H1 (cell line): ENCODE measurements at regions not wholly inside any gene's neighbourhood (a gene's known extent, or its start where the extent isn't known, plus 50 kb on each side); places are given as distances from the start of the nearest gene placed in this dataset.

Source experiments
- CTCF ChIA-PET: fragments of 300-600 bp; sonication (Branson Sonifier 250); formaldehyde crosslinking; loops from one replicate; lab custom pipeline; 2021; ENCODE audit not compliant: partially characterized antibody; lab: Charles Lee
- POLR2A ChIA-PET: fragments of 300-600 bp; sonication (Branson Sonifier 250); formaldehyde crosslinking; loops from one replicate; lab custom pipeline; 2021; ENCODE audit warnings: inconsistent platforms; ENCODE audit not compliant: partially characterized antibody; lab: Charles Lee
- DNase-seq, 2 experiments: peaks; one replicate each; pipeline versions ENCODE4 v3.0.0 to v3.0.0-alpha.2; 2010 to 2022; ENCODE audit warnings: low spot score in 2 of 2, low read depth in 1 of 2, mixed read lengths in 1 of 2
- FAIRE-seq: peaks from 2 replicates; lab custom pipeline; 2011; peaks lifted over from hg19 to GRCh38; lab: Jason Lieb, UNC
- H2AFZ ChIP-seq: 2 replicates; pipeline ENCODE4 v1.8.1; 2012; ENCODE audit warnings: low read length, inconsistent platforms
- H2AK5ac ChIP-seq: 2 replicates; pipeline ENCODE4 v1.6.1; 2013; ENCODE audit warnings: low read depth, low read length
- H2BK120ac ChIP-seq: replicated peaks from 2 replicates; pipeline ENCODE3; 2013; ENCODE audit warnings: low read depth, low read length, inconsistent platforms
- H2BK12ac ChIP-seq: 2 replicates; pipeline ENCODE4 v1.6.1; 2013; ENCODE audit warnings: low read depth, low read length
- H2BK15ac ChIP-seq: 2 replicates; pipeline ENCODE4 v1.6.1; 2013; ENCODE audit warnings: low read length
- H2BK20ac ChIP-seq: 2 replicates; pipeline ENCODE4 v1.6.1; 2013; ENCODE audit warnings: low read length
- H2BK5ac ChIP-seq: 2 replicates; pipeline ENCODE4 v1.6.1; 2013; ENCODE audit warnings: low read depth, low read length
- H3K14ac ChIP-seq: 2 replicates; pipeline ENCODE4 v1.6.1; 2013; ENCODE audit warnings: inconsistent platforms; ENCODE audit not compliant: insufficient read length
- H3K18ac ChIP-seq: 2 replicates; pipeline ENCODE4 v1.6.1; 2013; ENCODE audit warnings: low read length; ENCODE audit errors: extremely low read depth
- H3K23ac ChIP-seq: 2 replicates; pipeline ENCODE4 v1.6.1; 2013; ENCODE audit warnings: inconsistent platforms; ENCODE audit not compliant: insufficient read length
- H3K23me2 ChIP-seq: 2 replicates; pipeline ENCODE4 v1.6.1; 2013; ENCODE audit warnings: low read depth, low read length
- H3K27ac ChIP-seq: 2 replicates; pipeline ENCODE4 v1.6.1; 2011; ENCODE audit warnings: low read depth, low read length, inconsistent platforms
- H3K27me3 ChIP-seq, 4 experiments: replicated peaks in 1 of 4; 1 replicate in 1 of 4; 2 replicates in 3 of 4; pipeline versions ENCODE4 v1.6.1 to v1.8.1; 2011 to 2013; ENCODE audit warnings: low read length in 3 of 4, mild to moderate bottlenecking in 3 of 4, inconsistent platforms in 2 of 4, mixed read lengths in 2 of 4, moderate library complexity in 1 of 4; ENCODE audit not compliant: control insufficient read depth in 3 of 4, insufficient read depth in 3 of 4; ENCODE audit errors: extremely low read depth in 1 of 4
- H3K36me3 ChIP-seq, 4 experiments: 2 replicates each; pipeline versions ENCODE4 v1.6.1 to v1.8.1; 2011 to 2013; ENCODE audit warnings: mild to moderate bottlenecking in 4 of 4, low read length in 3 of 4, moderate library complexity in 2 of 4, control low read depth in 1 of 4, inconsistent platforms in 1 of 4; ENCODE audit not compliant: insufficient read depth in 4 of 4, control insufficient read depth in 2 of 4
- H3K4ac ChIP-seq: replicated peaks from 2 replicates; pipeline ENCODE3; 2013; ENCODE audit warnings: low read length, low read depth, mixed read lengths, inconsistent platforms; ENCODE audit not compliant: insufficient read length
- H3K4me1 ChIP-seq, 4 experiments: replicated peaks in 1 of 4; 1 replicate in 1 of 4; 2 replicates in 3 of 4; pipeline versions ENCODE4 v1.6.1 to v1.8.1; 2011 to 2013; ENCODE audit warnings: low read length in 3 of 4, inconsistent platforms in 2 of 4, mixed read lengths in 1 of 4; ENCODE audit not compliant: insufficient read depth in 4 of 4, control insufficient read depth in 3 of 4
- H3K4me2 ChIP-seq, 2 experiments: 2 replicates each; pipeline versions ENCODE4 v1.6.1 to v1.8.1; 2011 to 2013; ENCODE audit warnings: low read depth in 2 of 2, low read length in 2 of 2, control low read depth in 1 of 2, inconsistent platforms in 1 of 2, mild to moderate bottlenecking in 1 of 2; ENCODE audit not compliant: insufficient read depth in 1 of 2
- H3K4me3 ChIP-seq, 4 experiments: fragments of 200-600, 300-600 bp in 1 of 4; sonication (generic), shearing (Covaris generic), sonication (Bioruptor Twin) in 1 of 4; 2 replicates each; pipeline versions ENCODE4 v1.5.1 to v1.8.1; 2011 to 2016; ENCODE audit warnings: low read length in 4 of 4, low read depth in 3 of 4, control low read depth in 2 of 4, inconsistent platforms in 2 of 4, mild to moderate bottlenecking in 2 of 4, mixed read lengths in 1 of 4, moderate library complexity in 1 of 4; ENCODE audit not compliant: insufficient read depth in 2 of 4; ENCODE audit errors: extremely low read depth in 1 of 4
- H3K56ac ChIP-seq: replicated peaks from 2 replicates; pipeline ENCODE3; 2013; ENCODE audit warnings: low read depth, mild to moderate bottlenecking, mixed read lengths, low read length, inconsistent platforms; ENCODE audit not compliant: insufficient read length
- H3K79me1 ChIP-seq: 2 replicates; pipeline ENCODE4 v1.6.1; 2013; ENCODE audit warnings: low read depth, low read length, control low read depth
- H3K79me2 ChIP-seq, 2 experiments: 2 replicates each; pipeline versions ENCODE4 v1.6.1 to v1.8.1; 2012 to 2013; ENCODE audit warnings: low read length in 2 of 2, mild to moderate bottlenecking in 2 of 2, inconsistent platforms in 1 of 2; ENCODE audit not compliant: insufficient read depth in 2 of 2, control insufficient read depth in 1 of 2
- H3K9ac ChIP-seq, 4 experiments: replicated peaks in 1 of 4; 1 replicate in 1 of 4; 2 replicates in 3 of 4; pipeline versions ENCODE4 v1.6.1 to v1.8.1; 2011 to 2013; ENCODE audit warnings: low read depth in 3 of 4, low read length in 3 of 4, control low read depth in 2 of 4, mild to moderate bottlenecking in 2 of 4, moderate library complexity in 2 of 4, inconsistent platforms in 1 of 4; ENCODE audit errors: extremely low read depth in 1 of 4
- H3K9me3 ChIP-seq, 2 experiments: 2 replicates each; pipeline versions ENCODE4 v1.6.1 to v1.8.1; 2012 to 2013; ENCODE audit warnings: mild to moderate bottlenecking in 2 of 2, moderate library complexity in 2 of 2, control low read depth in 1 of 2, inconsistent platforms in 1 of 2, low read depth in 1 of 2, low read length in 1 of 2, mixed read lengths in 1 of 2; ENCODE audit not compliant: insufficient read depth in 2 of 2
- H4K20me1 ChIP-seq, 2 experiments: replicated peaks in 1 of 2; 2 replicates each; pipeline versions ENCODE3 to v1.8.1; 2011 to 2013; ENCODE audit warnings: inconsistent platforms in 2 of 2, low read length in 2 of 2, mild to moderate bottlenecking in 1 of 2; ENCODE audit not compliant: insufficient read depth in 2 of 2, control insufficient read depth in 1 of 2
- H4K5ac ChIP-seq: 2 replicates; pipeline ENCODE4 v1.6.1; 2013; ENCODE audit warnings: low read length, low read depth, mixed read lengths, inconsistent platforms; ENCODE audit not compliant: insufficient read length
- H4K8ac ChIP-seq: 2 replicates; pipeline ENCODE4 v1.8.0; 2013; ENCODE audit warnings: mild to moderate bottlenecking, moderate library complexity, low read length, inconsistent platforms; ENCODE audit not compliant: insufficient read depth; ENCODE audit errors: extremely low read depth
- H4K91ac ChIP-seq: replicated peaks from 2 replicates; pipeline ENCODE3; 2013; ENCODE audit warnings: low read length, mixed read lengths, inconsistent platforms; ENCODE audit not compliant: insufficient read length
- MAFK ChIP-seq: IDR thresholded peaks from 2 replicates; pipeline ENCODE4 v1.6.1; 2012; ENCODE audit warnings: low read depth, mild to moderate bottlenecking, improper control_type of control experiment, low read length
- WGBS, 2 experiments: shearing (Covaris generic) in 1 of 2; methylation state at CpG; one replicate each; pipeline versions ENCODE4 v1.1.6 to v1.1.7; 2013 to 2015; ENCODE audit warnings: low lambda C conversion rate in 2 of 2, mixed read lengths in 2 of 2, inconsistent platforms in 1 of 2, low coverage in 1 of 2, missing lambda C conversion rate in 1 of 2; ENCODE audit not compliant: insufficient replicate concordance in 2 of 2, insufficient coverage in 1 of 2, insufficient read length in 1 of 2; ENCODE audit errors: extremely low coverage in 1 of 2, missing lambda C conversion rate in 1 of 2; 5-methylcytosine and 5-hydroxymethylcytosine counted together

DNA sequence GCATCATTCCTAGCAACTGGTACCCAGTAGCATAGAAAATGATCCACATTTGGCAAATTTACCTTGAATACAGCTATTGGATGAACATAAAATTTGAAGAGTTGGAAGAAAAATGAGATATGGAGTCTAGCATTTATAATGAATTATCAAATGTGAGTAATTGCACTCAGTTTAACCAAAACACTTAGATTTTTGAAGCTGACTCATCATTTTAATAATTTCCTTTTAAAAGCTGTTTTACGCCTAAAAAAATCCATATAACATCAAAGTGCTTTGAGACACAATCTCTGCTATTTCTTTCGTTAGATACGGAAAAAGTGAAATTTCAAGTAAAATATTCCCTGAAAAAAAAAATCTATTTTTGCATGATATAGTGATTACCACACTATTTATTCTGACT lies 767.4 kb downstream of the ROBO2 start:
- Histone ChIP-seq H3K9ac (no peak overlapping the region), H3K9me3 (no peaks in the 10 kb centered on the region), H3K23me2 (no peaks in the 10 kb centered on the region), H4K91ac (no peak overlapping the region), H2BK5ac (no peak overlapping the region), H2BK120ac (no peak overlapping the region), H3K14ac (no peak overlapping the region), H4K5ac (no peak overlapping the region), H3K79me1 (no peaks in the 10 kb centered on the region), H3K4me3 (no peak overlapping the region), H2AK5ac (no peak overlapping the region), H3K56ac (no peak overlapping the region), H3K79me2 (no peaks in the 10 kb centered on the region), H2BK15ac (no peak overlapping the region), H3K36me3 (no peaks in the 10 kb centered on the region), H3K27me3 (peaks cover 0 to 1% (median 0%) of the 10 kb centered on the region in 4 experiments; a peak in 1 of 7 replicates), H3K4me2 (no peak overlapping the region), H4K8ac (no peak overlapping the region), H2BK12ac (no peak overlapping the region), H3K18ac (no peak overlapping the region), H2AFZ (no peak overlapping the region), H3K27ac (no peak overlapping the region), H3K23ac (no peak overlapping the region), H3K4me1 (no peaks in the 10 kb centered on the region), H4K20me1 (no peaks in the 10 kb centered on the region), H3K4ac (no peak overlapping the region), H2BK20ac (no peak overlapping the region)
- FAIRE-seq (no peak), DNase-seq (no peak)
- 88% methylated on average over 3 of the region's 3 CpGs; no CpG with 5 or more reads in 1 of the 2 experiments for WGBS, 2 experiments
- TF ChIP-seq MAFK: no peak
- POLR2A ChIA-PET: no interaction called here
- CTCF ChIA-PET: interaction anchor here (1.5 kb wide), 1 partner anchor 8 kb away, joined by 7 read pairs; no protein-coding TSS in a partner anchor
